COLO668 (cell line): ENCODE measurements at regions not wholly inside any gene's neighbourhood (a gene's known extent, or its start where the extent isn't known, plus 50 kb on each side); places are given as distances from the start of the nearest gene placed in this dataset.
"Not testable (repeated sequence)": the region's sequence is repeated elsewhere in the genome, so short reads cannot be mapped to it uniquely, and the experiment has no call there.

Experiments
- DNase-seq: peaks from one replicate; lab custom pipeline; 2025; ENCODE audit not compliant: unreplicated experiment; lab: John Stamatoyannopoulos, UW

DNA sequence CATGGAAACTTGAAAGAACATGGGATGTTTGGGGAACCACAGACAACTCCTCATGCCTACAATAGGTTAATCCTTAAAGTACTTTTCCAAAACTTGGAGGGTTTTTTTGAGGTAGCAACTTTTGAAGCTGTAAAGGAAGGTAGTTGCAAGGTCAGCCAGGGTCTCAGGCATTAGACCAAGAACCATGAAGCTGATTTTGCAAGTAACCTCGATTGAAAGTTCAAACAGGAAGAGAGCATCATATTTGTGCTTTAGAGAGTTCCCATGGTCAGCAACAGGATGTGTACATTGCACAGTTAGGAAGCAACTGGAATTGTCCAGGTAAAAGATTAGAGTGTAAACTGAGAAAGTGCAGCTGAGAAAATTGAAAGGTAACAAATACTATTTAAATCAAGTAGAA, 199.8 kb upstream of the NR2F2 start:
- no peak for DNase-seq

DNA sequence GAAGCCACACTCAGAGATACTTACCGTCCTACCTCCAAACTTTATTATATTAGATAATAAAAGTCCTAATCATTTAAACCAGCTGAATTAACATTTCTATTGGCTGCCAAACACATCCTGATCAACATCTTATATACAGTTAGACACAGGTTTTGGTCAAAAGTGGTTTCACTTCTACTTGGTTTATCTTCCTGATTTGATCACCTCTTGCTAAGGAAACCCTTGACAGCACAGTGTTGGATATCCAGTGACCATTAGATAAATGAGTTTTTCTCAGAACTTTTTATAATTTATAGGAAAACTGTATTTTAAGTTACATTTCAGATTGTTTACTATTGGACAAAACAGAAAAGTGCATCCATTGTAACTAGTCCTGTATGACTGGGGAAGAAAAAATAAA, 198.4 kb upstream of the NR2F2 start:
- no peak for DNase-seq

DNA sequence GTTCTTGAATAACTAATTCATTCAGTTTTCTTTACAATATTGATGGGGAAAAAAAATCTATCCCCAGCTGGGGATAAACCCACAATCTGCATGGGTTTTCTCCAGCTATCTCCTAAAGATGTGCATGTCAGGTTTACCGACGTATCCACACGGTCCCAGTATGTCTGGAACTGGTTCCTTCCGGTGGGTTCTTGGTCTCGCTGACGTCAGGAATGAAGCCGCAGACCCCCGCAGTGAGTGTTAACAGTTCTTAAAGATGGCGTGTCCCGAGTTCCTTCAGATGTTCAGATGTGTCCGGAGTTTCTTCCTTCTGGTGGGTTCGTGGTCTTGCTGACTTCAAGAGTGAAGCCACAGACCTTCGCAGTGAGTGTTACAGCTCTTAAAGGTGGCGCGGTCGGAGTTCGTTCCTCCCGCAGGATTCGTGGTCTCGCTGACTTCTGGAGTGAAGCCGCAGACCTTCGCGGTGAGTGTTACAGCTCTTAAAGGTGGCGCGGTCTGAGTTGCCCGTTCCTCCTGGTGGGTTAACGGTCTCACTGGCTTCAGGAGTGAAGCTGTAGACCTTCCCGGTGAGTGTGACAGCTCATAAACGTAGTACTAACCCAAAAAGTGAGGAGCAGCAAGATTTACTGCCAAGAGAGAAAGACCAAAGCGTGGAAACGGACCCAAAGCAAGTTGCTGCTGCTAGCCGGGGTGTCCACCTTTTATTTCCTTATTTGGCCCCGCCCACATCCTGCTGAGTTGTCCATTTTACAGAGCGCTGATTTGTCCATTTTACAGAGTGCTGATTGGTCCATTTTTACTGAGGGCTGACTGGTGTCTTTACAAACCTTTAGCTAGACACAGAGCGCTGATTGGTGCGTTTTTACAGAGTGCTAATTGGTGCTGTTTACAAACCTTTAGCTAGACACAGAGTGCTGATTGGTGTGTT, 195.1 kb upstream of the NR2F2 start:
- DNase-seq: no peak

DNA sequence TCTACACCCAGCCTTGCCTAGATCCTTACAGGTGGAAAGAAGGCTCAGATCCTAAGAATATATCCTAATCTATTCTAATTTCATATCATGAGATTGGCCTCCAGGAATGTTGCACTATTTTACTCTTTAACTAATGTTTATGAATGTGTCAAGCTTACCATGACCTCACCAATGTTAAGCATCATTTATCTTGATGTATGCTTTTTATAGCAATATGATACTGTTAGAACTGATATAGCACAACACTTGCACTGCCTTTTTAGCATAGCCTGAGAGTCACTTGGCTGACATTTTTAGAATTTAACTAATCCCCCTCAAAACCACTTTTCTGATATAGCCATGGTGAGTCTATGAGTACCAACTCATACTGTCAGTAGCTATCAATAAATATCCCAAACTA, 191.5 kb upstream of the NR2F2 start:
- DNase-seq: no peak

DNA sequence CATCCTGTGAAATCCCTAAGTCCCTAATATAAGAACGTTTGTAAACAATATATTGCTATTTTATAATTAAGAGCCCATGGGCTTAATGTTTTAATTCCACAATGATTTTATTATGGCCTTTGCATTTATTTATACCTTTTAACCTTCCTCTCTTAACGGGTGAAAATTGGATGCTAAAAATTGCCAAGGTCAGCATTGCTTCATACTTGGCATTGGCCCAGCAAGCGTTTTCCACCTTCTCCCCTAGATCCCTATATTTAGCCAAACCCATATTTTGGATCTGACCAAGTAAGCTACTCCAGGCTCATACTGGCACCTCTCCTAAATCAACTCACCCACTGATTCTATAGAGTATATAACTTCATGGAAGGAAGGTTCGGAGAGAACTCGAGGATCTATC, 188.0 kb upstream of the NR2F2 start:
- no peak for DNase-seq

DNA sequence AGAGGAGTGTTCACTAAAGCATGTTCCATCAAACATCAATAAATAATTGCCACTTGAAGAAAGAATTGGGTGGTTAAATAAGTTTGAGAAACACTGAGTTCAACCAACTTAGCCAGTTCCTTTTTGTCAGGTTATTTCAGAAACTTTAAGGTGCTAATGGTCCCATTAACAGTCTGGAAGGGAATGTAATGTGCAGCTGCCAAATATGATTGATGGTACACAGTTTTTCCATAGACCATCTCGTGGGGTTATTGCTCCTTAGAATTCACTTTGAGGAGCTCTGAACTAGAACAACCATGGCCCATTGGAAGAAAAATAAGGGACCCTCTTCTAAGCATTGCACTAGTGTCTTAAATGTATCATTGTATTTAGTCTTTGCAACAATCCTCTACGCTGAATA, 185.8 kb upstream of the NR2F2 start:
- DNase-seq: no peak

DNA sequence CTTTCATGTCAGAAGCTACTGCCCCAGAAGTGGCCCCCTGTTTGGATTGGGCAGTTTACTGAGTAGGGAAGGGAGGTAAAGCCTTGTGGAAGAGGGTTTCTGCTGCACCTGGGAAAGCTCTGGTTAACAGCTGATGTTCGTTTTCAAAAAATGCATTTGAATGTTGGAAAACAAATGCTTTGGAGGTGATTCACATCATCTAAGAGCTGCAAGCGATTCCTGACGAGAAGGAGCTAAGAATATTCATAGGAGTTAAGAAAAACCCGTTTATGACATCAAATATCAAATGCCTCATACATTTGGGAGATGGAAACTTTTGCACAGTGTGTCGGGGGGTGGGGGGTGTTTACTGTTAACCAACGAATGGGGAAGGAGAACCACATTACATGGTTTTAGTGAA, 183.8 kb upstream of the NR2F2 start:
- no peak for DNase-seq

DNA sequence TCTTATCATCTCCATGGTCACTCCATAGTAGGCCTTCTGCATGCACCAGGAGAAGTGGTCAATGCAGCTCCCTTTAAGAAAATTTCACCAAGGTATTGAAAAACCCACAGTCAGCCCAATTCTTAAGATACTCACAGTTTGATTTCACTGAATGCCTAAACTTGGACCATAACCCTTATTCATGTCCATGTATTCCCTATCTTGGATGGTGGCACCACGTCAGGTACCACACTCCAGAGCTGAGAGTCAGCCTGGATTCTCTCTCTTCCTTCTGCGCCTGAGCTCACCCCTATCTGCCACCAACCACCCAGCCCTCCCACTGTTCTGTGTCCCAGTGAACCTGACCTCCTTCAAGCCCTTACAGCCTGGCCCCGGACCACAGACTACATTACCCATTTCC, 183.2 kb upstream of the NR2F2 start:
- DNase-seq: no peak

DNA sequence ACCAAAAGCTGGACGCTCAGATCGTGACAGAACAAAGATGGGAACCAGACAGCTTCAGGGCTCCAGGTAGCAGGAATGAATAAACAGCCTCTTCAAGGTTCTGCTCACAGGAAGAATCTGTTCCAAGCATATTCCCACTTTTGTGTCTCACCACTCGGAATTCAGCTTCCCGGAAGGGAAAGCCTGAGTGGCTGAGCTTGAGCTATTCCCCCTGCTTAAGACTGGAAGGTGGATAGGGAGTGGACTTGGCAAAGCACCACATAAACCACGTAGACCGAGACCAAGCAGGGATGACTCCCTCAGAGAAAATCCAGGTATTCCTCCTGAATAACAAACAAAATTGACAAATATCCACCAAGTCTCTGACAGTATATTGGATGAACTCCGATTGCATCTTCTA, 180.2 kb upstream of the NR2F2 start:
- no peak for DNase-seq

DNA sequence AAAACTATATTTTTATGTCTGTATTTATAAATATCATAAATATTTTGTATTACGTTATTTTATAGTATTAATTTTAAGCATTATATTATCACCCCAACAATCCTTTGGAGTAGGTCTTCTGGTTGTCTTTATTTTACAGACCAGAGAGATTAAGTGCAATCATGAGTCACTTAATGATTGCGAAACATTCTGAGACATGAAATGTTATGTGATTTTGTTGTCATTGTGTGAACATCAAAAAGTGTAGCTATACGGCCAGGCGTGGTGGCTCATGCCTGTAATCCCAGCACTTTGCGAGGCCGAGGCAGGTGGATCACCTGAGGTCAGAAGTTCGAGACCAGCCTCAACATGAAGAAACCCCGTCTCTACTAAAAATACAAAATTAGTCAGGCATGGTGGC, 178.8 kb upstream of the NR2F2 start:
- DNase-seq: not testable (repeated sequence)

DNA sequence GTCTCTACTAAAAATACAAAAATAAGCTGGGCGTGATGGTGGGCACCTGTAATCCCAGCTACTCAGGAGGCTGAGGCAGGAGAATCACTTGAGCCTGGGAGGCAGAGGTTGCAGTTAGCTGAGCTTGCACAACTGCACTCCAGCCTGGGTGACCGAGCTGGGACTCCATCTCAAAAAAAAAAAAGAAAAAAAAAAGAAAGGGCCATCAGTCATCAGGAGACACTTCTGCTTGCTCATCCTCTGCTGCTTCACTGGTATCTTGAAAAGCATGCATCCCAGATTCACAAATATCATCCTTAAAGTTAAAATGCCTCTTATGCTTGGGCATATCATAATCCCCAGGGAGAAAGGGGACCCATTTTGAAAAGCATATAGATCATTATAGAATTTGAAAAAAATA, 176.6 kb upstream of the NR2F2 start:
- no peak for DNase-seq

DNA sequence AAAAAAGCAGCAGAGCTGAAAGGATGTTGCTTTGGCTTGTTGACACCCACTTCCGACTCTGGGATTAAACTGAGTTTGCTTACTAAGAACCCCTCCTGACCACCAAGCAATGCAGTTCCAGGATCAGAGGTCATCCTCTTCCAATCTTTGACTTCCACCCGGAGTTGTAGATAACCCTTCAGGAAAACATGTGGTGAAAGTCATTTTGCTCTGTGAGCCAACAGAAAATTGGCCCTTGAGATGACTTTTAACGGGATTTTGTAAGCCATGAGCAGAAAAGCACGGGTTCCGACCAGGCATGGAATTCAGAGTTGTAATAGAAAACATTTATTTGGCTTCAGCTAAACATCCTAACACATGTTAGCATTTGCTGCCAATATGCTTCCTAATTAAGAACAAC, 171.6 kb upstream of the NR2F2 start:
- DNase-seq: no peak

DNA sequence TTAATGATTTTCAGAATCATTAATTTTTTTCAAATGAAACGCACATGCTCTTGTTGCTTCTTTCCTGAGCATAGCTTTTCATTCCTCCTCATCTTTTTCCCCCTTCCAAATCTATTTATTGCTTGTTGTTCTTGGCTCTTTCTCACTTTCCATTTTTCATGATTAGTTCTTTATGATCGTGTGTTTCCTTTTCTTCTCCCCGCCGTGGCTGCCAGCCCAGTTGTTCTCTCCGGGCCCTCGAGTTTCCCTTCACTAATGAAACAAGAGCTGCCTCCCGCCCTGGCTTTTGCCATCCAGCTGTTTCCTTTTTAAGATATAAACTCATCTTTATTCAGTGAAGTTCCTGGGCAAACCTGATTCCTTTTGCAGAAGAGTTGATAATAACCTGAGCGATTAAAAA, 170.2 kb upstream of the NR2F2 start:
- DNase-seq: no peak

DNA sequence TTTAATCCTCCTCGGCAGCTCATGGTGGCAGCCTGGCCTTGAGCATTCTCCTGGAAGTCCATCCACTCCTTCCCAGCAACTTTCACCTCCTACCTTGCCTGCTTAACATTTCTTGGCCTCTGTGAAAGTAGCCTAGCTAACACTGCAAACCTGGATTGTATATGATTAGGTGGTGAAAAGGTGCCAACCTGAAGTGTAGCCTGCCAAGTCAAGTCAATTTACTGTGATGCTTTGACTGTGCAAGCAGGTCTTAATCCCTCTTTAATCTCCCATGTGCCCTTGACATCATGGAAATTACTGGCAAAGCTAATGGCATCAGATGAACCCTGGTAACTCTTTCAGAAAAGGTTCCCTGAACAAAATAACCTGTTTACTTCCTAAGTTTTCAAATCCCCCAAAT, 169.7 kb upstream of the NR2F2 start:
- no peak for DNase-seq

DNA sequence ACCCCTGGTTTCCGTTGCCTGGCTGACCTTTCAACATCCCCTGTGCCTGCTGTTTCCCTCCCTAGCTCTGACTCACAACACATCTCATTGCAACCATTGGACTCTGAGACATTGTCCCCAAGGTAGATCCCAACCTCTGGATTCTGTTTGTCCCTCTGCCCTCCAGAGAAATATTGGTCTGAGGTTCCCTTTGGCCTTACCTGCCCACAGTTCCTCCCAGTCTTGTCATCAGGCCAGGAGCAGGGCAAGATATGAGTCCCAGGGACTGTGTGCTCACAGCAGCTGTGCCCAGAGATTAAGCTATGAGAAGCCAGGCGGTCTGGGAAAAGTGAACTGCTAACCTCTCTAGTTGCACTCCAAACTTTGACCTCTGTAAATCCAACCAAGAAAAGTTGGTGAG, 168.2 kb upstream of the NR2F2 start:
- DNase-seq: no peak

DNA sequence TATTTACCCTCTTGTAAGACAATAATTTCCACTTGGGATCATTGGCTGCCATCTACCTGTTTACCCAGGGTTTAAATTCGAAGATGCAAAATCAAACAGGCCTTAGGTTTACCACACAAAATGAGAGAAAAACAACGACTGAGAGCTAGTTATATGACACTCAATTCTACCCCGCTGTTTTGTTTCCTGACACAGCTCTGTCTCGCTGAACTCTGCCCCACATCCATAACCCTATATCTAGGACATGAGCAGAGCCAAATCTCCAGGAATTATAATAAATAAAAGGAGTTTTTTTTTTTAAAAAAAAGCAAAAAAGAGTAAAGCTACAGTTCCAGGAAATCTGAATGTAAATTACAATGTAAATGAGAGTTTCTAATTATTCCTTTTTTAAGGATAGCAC, 165.4 kb upstream of the NR2F2 start:
- no peak for DNase-seq

DNA sequence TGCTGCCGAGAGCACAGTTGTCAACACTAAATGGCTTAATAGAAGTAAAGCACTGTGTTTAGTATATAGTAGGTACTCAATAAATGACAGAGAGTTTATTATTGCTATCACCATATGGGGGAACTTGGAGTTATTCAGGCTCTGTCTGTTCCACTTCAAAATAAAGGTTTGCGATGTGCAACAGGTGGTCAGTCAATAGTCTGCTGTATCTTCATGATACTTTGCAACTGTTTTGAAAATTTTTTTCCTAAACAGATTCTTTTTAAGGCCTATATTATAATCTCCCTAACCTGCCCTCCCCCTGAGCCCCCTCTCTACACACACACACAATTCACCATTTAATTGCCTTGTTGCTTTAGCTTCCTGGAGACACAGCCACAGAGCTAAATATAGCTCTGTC, 164.7 kb upstream of the NR2F2 start:
- no peak for DNase-seq

DNA sequence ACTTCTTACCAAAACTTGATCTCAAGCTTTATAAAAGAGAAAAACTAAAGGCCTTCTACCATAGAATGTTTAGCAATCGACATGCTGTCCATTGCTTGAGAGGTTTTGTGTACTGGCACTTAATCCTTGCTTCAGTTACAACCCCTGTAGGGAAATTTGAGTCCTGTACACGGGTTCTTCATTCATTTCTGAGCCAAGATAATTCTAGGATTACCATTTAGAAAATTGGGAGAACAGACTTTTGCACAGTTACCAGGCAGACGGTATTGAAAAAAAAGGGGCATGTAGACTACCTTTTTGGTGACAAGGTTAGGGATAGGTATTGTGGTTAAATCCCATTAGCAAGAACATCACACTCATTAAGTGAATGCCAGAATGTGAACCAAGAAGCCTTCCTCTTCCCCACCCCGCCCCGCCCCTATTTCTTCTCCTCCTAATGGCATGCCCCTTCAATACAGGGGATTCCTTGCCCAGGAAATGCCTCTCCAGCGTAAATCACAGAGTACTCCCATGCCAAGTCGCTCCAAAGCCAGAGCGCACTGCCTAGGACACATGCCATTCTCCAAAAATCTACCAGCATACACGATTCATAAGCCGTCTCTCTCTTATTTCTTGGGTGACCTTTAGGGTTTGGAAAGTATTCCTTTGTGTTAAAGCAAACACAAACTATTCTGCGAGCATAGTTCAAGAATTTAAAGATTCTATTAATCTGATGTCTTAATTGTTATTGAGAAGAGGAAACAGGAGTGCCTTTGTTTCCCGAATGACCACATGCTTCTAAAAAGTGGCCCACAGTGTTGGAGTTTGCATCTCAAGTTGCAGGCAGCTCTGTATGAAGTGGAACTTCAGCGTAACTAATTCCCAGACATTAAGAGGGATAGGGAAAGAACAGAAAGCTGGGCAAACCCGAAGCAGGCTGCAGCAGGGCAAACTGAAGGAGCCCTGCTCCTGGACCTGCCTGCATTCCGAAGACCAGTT, 164.0 kb upstream of the NR2F2 start:
- DNase-seq: no peak

DNA sequence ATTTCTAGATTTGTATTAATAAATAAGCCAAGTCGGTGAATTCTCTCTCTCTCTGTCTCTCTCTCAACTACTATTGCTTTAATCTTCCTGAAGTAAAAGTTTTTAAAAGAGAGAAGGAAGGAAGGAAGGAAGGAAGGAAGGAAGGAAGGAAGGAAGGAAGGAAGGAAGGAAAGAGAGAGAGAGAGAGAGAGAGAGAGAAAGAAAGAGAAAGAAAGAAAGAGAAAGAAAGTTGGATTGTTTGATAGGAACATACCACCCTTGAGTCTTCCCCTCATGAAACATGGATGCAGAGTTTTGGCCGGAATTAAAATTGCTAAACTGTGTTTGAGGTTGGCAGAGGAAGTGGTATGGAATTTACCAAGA, 159.9 kb upstream of the NR2F2 start:
- DNase-seq: not testable (repeated sequence)

DNA sequence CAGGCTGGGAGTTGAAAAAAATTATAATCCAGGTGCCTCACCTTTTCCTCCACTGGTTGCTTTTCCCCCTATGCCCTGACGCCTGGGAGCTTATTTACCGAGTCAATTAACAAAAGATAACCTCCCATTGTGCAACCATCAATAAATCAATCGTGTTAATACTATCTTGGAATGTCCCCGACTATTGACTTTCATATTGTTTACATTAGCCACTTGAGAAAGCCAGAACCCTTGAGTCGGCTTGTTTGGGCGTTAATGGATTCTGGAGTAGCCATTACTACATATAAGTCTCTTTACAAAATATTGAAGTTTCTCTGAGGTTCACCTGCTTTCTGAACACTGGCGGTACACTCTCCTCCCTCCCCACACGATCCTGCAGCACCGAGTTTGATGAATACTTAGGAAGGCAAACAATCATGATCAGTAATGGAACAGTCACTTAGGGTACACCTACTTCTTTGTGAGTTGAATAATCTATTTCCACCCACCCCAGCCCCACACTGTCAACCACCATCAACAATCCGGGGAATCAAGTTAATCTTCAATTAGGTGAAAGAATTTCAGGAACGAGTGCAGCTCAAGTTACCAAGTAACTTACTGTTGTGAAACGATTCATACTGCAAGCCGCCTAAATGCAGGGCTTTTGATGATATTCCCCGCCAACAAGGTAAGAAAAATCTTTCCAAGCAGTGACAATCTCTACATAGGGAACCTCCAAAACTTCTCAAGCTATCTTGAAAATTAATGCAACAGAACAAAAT, 159.3 kb upstream of the NR2F2 start:
- DNase-seq: peak; percentile 24

DNA sequence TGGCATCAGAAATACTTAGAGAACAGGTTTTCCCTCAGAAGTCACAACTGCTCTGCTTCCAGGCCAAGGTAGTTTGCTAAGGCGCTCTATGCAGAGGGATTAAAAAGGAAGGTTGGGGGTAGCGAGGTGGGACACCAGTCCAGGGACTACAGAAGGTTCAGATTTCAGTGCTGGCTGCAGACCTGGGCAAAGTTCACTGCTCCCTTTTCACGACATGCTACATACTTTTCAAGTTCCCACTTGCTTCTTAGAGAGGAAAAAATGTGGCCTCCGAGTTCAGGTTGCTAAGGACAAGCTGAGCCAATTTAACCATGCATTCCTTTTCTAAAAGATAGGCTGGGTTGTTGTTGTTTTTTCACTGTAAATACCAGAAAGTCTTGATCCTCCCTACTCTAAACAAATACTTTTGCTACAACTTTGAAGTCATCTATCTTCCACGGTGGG, 158.6 kb upstream of the NR2F2 start:
- DNase-seq: no peak
